ENCODE measurements at regions not wholly inside any gene's neighbourhood (a gene's known extent, or its start where the extent isn't known, plus 50 kb on each side); places are given as distances from the start of the nearest gene placed in this dataset.
"Not testable (repeated sequence)": the region's sequence is repeated elsewhere in the genome, so short reads cannot be mapped to it uniquely, and the experiment has no call there.

DNA sequence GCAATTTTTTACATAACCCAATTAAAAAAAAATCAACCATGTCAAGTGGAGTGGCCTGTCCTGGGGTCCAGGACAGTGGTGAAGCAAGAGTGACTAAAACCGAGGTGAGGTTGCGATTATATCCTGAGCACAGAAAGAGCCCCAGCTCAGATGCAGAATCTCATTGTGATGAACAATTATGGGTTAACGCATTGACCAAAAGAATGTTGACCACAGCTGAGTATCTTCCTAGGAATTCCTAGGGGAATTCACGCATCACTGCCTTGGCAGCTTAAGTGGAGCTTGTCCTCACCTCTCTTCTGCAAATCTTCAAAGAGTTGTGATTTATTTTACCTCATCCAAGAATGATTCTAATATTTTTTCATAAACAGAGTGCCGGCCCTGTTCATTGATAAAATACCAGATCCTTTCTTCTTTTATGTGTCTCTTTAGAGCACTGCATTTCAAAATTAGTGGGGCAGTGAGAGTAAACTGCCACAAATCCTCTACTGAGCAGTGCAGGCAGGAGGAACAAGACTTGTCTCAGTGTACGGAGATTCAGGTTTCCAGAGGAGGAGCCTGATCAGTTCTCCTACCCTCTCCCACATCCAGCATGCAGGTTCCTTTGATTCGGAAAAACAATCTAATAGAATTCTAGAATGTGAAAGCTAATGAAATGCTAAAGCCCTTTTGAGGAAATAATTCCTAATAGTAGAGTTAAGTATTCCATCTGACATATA, 60.1 kb upstream of the ZNF184 start:
- no peaks in the 10 kb centered on the region for H3K4me1 ChIP-seq (ENCODE audit: control insufficient read depth, extremely low read depth, insufficient read depth, low read length)
- H3K9ac ChIP-seq (ENCODE audit: insufficient read depth, low read length), result no peak overlapping the region
- H3K9me3 ChIP-seq (ENCODE audit: control insufficient read depth, insufficient read depth, low read depth, low read length), result no peaks in the 10 kb centered on the region
- H3K4me2 ChIP-seq (ENCODE audit: extremely low read depth, insufficient read depth, low read length), result no peak overlapping the region
- H3K4me3 ChIP-seq (replicated peaks in 1 of 4; ENCODE audit: control extremely low read depth in 1 of 4, insufficient read depth in 1 of 4, low read depth in 3 of 4, low read length in 4 of 4), result no peak overlapping the region
- H3K27me3 ChIP-seq (ENCODE audit: control insufficient read depth, insufficient read depth, low read length), result no peaks in the 10 kb centered on the region
- no peaks in the 10 kb centered on the region for H4K20me1 ChIP-seq (ENCODE audit: control insufficient read depth, extremely low read depth, insufficient read depth, low read length)
- peak in 1 of 2 donors; percentile 94 for DNase-seq (ENCODE audit: low read depth in 2 of 2)
- no peak overlapping the region for H3K27ac ChIP-seq (ENCODE audit: insufficient read depth, low read length)
- H3K36me3 ChIP-seq (ENCODE audit: control insufficient read depth, insufficient read depth, low read length), result no peaks in the 10 kb centered on the region
- TF ChIP-seq, protein P1, sequence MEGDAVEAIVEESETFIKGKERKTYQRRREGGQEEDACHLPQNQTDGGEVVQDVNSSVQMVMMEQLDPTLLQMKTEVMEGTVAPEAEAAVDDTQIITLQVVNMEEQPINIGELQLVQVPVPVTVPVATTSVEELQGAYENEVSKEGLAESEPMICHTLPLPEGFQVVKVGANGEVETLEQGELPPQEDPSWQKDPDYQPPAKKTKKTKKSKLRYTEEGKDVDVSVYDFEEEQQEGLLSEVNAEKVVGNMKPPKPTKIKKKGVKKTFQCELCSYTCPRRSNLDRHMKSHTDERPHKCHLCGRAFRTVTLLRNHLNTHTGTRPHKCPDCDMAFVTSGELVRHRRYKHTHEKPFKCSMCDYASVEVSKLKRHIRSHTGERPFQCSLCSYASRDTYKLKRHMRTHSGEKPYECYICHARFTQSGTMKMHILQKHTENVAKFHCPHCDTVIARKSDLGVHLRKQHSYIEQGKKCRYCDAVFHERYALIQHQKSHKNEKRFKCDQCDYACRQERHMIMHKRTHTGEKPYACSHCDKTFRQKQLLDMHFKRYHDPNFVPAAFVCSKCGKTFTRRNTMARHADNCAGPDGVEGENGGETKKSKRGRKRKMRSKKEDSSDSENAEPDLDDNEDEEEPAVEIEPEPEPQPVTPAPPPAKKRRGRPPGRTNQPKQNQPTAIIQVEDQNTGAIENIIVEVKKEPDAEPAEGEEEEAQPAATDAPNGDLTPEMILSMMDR (conservative IDR thresholded peaks at IDR 0.05 in 1 of 2, IDR thresholded peaks at IDR 0.05 in 1 of 2; ENCODE audit: low read depth in 1 of 2, low read length in 2 of 2), result no peak
- TF ChIP-seq EZH2 (IDR thresholded peaks at IDR 0.05; ENCODE audit: low read length, missing control alignments), result no peak
- H2AFZ ChIP-seq (ENCODE audit: low read length), result no peak overlapping the region
- H3K79me2 ChIP-seq (ENCODE audit: control insufficient read depth, insufficient read depth, low read length), result no peaks in the 10 kb centered on the region

DNA sequence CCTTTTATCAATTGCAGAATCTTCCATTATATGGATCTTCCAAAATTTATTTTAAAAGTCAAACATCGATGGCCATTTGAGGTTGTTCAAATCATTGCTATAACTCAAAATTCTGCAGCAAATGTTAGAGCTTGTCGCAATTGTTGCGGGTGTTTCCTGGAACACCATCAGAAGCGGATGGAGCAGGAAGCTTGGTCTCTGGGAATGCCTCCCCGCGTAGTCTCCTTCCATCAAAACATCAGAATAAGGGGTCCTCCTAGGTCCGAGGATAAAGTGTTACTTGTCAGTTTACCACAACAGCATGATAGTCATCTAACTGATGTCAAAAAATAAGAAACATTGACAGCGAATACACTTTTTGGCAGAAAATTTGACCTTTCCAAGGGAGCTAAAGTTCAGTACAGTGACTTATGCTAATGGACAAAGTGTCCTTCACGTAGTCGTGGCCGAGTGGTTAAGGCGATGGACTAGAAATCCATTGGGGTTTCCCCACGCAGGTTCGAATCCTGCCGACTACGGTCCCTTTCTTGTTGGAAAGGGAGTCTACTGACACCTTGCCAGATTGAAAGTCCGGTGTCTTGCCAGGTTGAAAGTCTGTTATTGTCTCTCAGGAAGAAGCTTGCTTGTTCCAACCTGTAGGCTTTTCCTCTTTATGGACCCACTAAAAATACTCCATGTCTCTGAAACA, 59.0 kb upstream of the ZNF184 start:
- H3K9ac ChIP-seq (ENCODE audit: insufficient read depth, low read length), result no peak overlapping the region
- no peak overlapping the region for H3K4me3 ChIP-seq (replicated peaks in 1 of 4; ENCODE audit: control extremely low read depth in 1 of 4, insufficient read depth in 1 of 4, low read depth in 3 of 4, low read length in 4 of 4)
- no peaks in the 10 kb centered on the region for H3K36me3 ChIP-seq (ENCODE audit: control insufficient read depth, insufficient read depth, low read length)
- no peak for DNase-seq (ENCODE audit: low read depth in 2 of 2)
- no peaks in the 10 kb centered on the region for H4K20me1 ChIP-seq (ENCODE audit: control insufficient read depth, extremely low read depth, insufficient read depth, low read length)
- no peaks in the 10 kb centered on the region for H3K27me3 ChIP-seq (ENCODE audit: control insufficient read depth, insufficient read depth, low read length)
- no peak for TF ChIP-seq EZH2 (IDR thresholded peaks at IDR 0.05; ENCODE audit: low read length, missing control alignments)
- TF ChIP-seq, protein P1 (conservative IDR thresholded peaks at IDR 0.05 in 1 of 2, IDR thresholded peaks at IDR 0.05 in 1 of 2; ENCODE audit: low read depth in 1 of 2, low read length in 2 of 2), result no peak
- no peak overlapping the region for H3K4me2 ChIP-seq (ENCODE audit: extremely low read depth, insufficient read depth, low read length)
- H2AFZ ChIP-seq (ENCODE audit: low read length), result no peak overlapping the region
- no peaks in the 10 kb centered on the region for H3K9me3 ChIP-seq (ENCODE audit: control insufficient read depth, insufficient read depth, low read depth, low read length)
- no peaks in the 10 kb centered on the region for H3K4me1 ChIP-seq (ENCODE audit: control insufficient read depth, extremely low read depth, insufficient read depth, low read length)
- H3K79me2 ChIP-seq (ENCODE audit: control insufficient read depth, insufficient read depth, low read length), result no peaks in the 10 kb centered on the region
- no peak overlapping the region for H3K27ac ChIP-seq (ENCODE audit: insufficient read depth, low read length)

DNA sequence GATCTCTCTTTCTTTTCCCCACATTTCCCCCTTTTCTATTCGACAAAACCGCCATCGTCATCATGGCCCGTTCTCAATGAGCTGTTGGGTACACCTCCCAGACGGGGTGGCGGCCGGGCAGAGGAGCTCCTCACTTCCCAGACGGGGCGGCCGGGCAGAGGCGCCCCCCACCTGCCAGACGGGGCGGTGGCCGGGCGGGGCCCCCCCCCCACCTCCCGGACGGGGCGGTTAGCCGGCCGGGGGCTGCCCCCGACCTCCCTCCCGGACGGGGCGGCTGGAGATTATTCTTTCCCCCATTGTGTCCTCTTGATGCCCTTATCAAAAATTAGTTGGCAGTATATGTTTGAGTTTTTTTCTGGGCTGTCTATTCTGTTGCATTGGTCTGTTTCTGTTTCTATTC, 56.9 kb upstream of the ZNF184 start:
- not testable (repeated sequence) for H3K27me3 ChIP-seq (ENCODE audit: control insufficient read depth, insufficient read depth, low read length); H3K9me3 ChIP-seq (ENCODE audit: control insufficient read depth, insufficient read depth, low read depth, low read length); H3K4me1 ChIP-seq (ENCODE audit: control insufficient read depth, extremely low read depth, insufficient read depth, low read length); H3K4me2 ChIP-seq (ENCODE audit: extremely low read depth, insufficient read depth, low read length); H2AFZ ChIP-seq (ENCODE audit: low read length); H3K79me2 ChIP-seq (ENCODE audit: control insufficient read depth, insufficient read depth, low read length); H3K36me3 ChIP-seq (ENCODE audit: control insufficient read depth, insufficient read depth, low read length); H3K4me3 ChIP-seq (replicated peaks in 1 of 4; ENCODE audit: control extremely low read depth in 1 of 4, insufficient read depth in 1 of 4, low read depth in 3 of 4, low read length in 4 of 4); H3K27ac ChIP-seq (ENCODE audit: insufficient read depth, low read length); H4K20me1 ChIP-seq (ENCODE audit: control insufficient read depth, extremely low read depth, insufficient read depth, low read length); DNase-seq (ENCODE audit: low read depth in 2 of 2); H3K9ac ChIP-seq (ENCODE audit: insufficient read depth, low read length)
